HG03558 (cell line): ENCODE measurements at regions not wholly inside any gene's neighbourhood (a gene's known extent, or its start where the extent isn't known, plus 50 kb on each side); places are given as distances from the start of the nearest gene placed in this dataset.
A peak's percentile ranks its signal among the peaks of the same experiment; 100 is the strongest.
"Not testable (repeated sequence)": the region's sequence is repeated elsewhere in the genome, so short reads cannot be mapped to it uniquely, and the experiment has no call there.

ENCODE experiments used
- ATAC-seq: cut with Tn5 transposase; IDR thresholded peaks from one replicate; pipeline ENCODE4 v1.9.1; 2021; ENCODE audit warnings: moderate number of reproducible peaks; ENCODE audit not compliant: unreplicated experiment; ENCODE audit errors: extremely low read depth

- ATAC-seq = not testable (repeated sequence)
Observed at GRCh38 chr5:62752998-62753367, 174.4 kb downstream of the LRRC70 start.

GRCh38 chr5:62752056-62752997 is 173.7 kb downstream of the LRRC70 start:
- ATAC-seq = not testable (repeated sequence)

GRCh38 chr5:62742207-62742606 is 163.6 kb downstream of the LRRC70 start:
- no peak for ATAC-seq

GRCh38 chr5:62741761-62742160 is 163.1 kb downstream of the LRRC70 start:
- no peak for ATAC-seq

- ATAC-seq = no peak
Observed at GRCh38 chr5:62737766-62738165, 159.1 kb downstream of the LRRC70 start.

GRCh38 chr5:62732677-62733121 is 154.1 kb downstream of the LRRC70 start:
- no peak for ATAC-seq

GRCh38 chr5:62731022-62731421 is 152.4 kb downstream of the LRRC70 start:
- ATAC-seq = no peak

GRCh38 chr5:62729675-62730074 is 151.1 kb downstream of the LRRC70 start:
- ATAC-seq = no peak

- ATAC-seq = no peak
Observed at GRCh38 chr5:62727861-62728260, 149.2 kb downstream of the LRRC70 start.

- ATAC-seq = no peak
Observed at GRCh38 chr5:62727184-62727583, 148.6 kb downstream of the LRRC70 start.

- ATAC-seq = no peak
Observed at GRCh38 chr5:62722360-62722759, 143.7 kb downstream of the LRRC70 start.

- peak; percentile 98 for ATAC-seq
Observed at GRCh38 chr5:62720031-62720441, 141.4 kb downstream of the LRRC70 start.

GRCh38 chr5:62719061-62719720 is 140.6 kb downstream of the LRRC70 start:
- no peak for ATAC-seq

GRCh38 chr5:62718324-62718723 is 139.7 kb downstream of the LRRC70 start:
- ATAC-seq = no peak

- ATAC-seq = no peak
Observed at GRCh38 chr5:62717301-62717933, 138.8 kb downstream of the LRRC70 start.

GRCh38 chr5:62714296-62714695 is 135.7 kb downstream of the LRRC70 start:
- ATAC-seq = no peak

- ATAC-seq = no peak
Observed at GRCh38 chr5:62708481-62709325, 130.1 kb downstream of the LRRC70 start.

- ATAC-seq = no peak
Observed at GRCh38 chr5:62707563-62707962, 128.9 kb downstream of the LRRC70 start.

GRCh38 chr5:62707131-62707530 is 128.5 kb downstream of the LRRC70 start:
- ATAC-seq = no peak

GRCh38 chr5:62705022-62705421 is 126.4 kb downstream of the LRRC70 start:
- no peak for ATAC-seq
